PC-3 (cell line): ENCODE measurements at regions not wholly inside any gene's neighbourhood (a gene's known extent, or its start where the extent isn't known, plus 50 kb on each side); places are given as distances from the start of the nearest gene placed in this dataset.

Experiments
- ATAC-seq: fragments of 200-7000 bp; cut with Tn5 transposase; 2 replicates; pipeline ENCODE4 v1.9.1; 2020; ENCODE audit warnings: mild to moderate bottlenecking, moderate library complexity
- BruUV-seq: library from RNA; stranded (reverse); fragments of 400-500 nt; replicated peaks from 2 replicates; lab custom pipeline; 2021; lab: Mats Ljungman, UMichigan
- CTCF ChIA-PET: fragments of 300-600 bp; sonication (Branson Sonifier 250); formaldehyde crosslinking; loops from one replicate; lab custom pipeline; 2022; ENCODE audit warnings: antibody characterized with exemption; lab: Charles Lee
- POLR2A ChIA-PET: fragments of 300-600 bp; sonication (Branson Sonifier 250); formaldehyde crosslinking; loops from one replicate; lab custom pipeline; 2022; ENCODE audit warnings: antibody characterized with exemption; ENCODE audit not compliant: unreplicated experiment; lab: Charles Lee
- DNase-seq: peaks from one replicate; pipeline ENCODE4 v3.0.0-alpha.2; 2015
- H2AFZ ChIP-seq: fragments of 300-600 bp; sonication (generic); 2 replicates; pipeline ENCODE4 v1.6.0; 2016; ENCODE audit warnings: antibody characterized with exemption, low read length
- H3F3A ChIP-seq: fragments of 300-600 bp; sonication (generic); one replicate; pipeline ENCODE4 v1.6.0; 2017; ENCODE audit warnings: antibody characterized with exemption, low read length, control low read depth, mild to moderate bottlenecking; ENCODE audit not compliant: unreplicated experiment
- H3K27ac ChIP-seq: fragments of 300-600 bp; sonication (generic); 2 replicates; pipeline ENCODE4 v1.5.1; 2016; ENCODE audit warnings: mild to moderate bottlenecking, low read length
- H3K27me3 ChIP-seq: fragments of 300-600 bp; sonication (generic); 2 replicates; pipeline ENCODE4 v1.6.1; 2016; ENCODE audit warnings: low read length, mixed read lengths
- H3K36me3 ChIP-seq: fragments of 300-600 bp; sonication (generic); 2 replicates; pipeline ENCODE4 v1.6.1; 2016; ENCODE audit warnings: low read depth, mixed run types, low read length, mixed read lengths
- H3K4me1 ChIP-seq: fragments of 300-600 bp; sonication (generic); 2 replicates; pipeline ENCODE4 v1.5.1; 2016; ENCODE audit warnings: low read length; ENCODE audit not compliant: insufficient read depth
- H3K4me2 ChIP-seq: fragments of 300-600 bp; sonication (generic); 2 replicates; pipeline ENCODE4 v1.6.0; 2016; ENCODE audit warnings: low read length
- H3K4me3 ChIP-seq: fragments of 300-600 bp; sonication (generic); 2 replicates; pipeline ENCODE4 v1.5.1; 2016; ENCODE audit warnings: mild to moderate bottlenecking, low read length, mixed read lengths
- H3K79me2 ChIP-seq: fragments of 300-600 bp; sonication (generic); 2 replicates; pipeline ENCODE4 v1.6.1; 2017; ENCODE audit warnings: low read length, mixed read lengths
- H3K9ac ChIP-seq: fragments of 300-600 bp; sonication (generic); 2 replicates; pipeline ENCODE4 v1.6.0; 2016; ENCODE audit warnings: mild to moderate bottlenecking, low read length
- H3K9me2 ChIP-seq: fragments of 300-600 bp; sonication (generic); replicated peaks from 2 replicates; pipeline ENCODE4 v1.6.1; 2016; ENCODE audit warnings: mixed run types, low read length, mixed read lengths
- H3K9me3 ChIP-seq: fragments of 300-600 bp; sonication (generic); 2 replicates; pipeline ENCODE4 v1.6.1; 2016; ENCODE audit warnings: low read length, mixed read lengths
- H4K20me1 ChIP-seq: fragments of 300-600 bp; sonication (generic); 2 replicates; pipeline ENCODE4 v1.6.1; 2016; ENCODE audit warnings: low read length, mixed read lengths
- CTCF ChIP-seq: fragments of 300-600 bp; sonication (generic); conservative IDR thresholded peaks from 2 replicates; pipeline ENCODE4 v1.5.1; 2017; ENCODE audit warnings: antibody characterized with exemption, low read depth, mild to moderate bottlenecking, low read length
- EZH2 ChIP-seq: fragments of 300-600 bp; sonication (generic); IDR thresholded peaks from one replicate; pipeline ENCODE4 v1.6.1; 2017; ENCODE audit warnings: antibody characterized with exemption, mild to moderate bottlenecking, low read length; ENCODE audit not compliant: unreplicated experiment
- EZH2phosphoT487 ChIP-seq: fragments of 300-600 bp; sonication (generic); IDR thresholded peaks from 2 replicates; pipeline ENCODE4 v1.6.1; 2018; ENCODE audit warnings: mild to moderate bottlenecking, antibody characterized with exemption, low read length, borderline replicate concordance
- intact Hi-C: fragments of 100-400 bp; cut with micrococcal nuclease; formaldehyde crosslinking; loops from 2 replicates; pipeline ENCODE4 v1.9.0; 2023

GRCh38 chr7:9958486-9958885 lies 1015.2 kb upstream of the PHF14 start:
- ChIA-PET POLR2A (no interaction called here), CTCF (no interaction called here)
- no peaks in the 10 kb centered on the region for H3K27me3 ChIP-seq
- ATAC-seq, result no peak
- no peak overlapping the region for H3K9ac ChIP-seq
- no peak overlapping the region for H3K27ac ChIP-seq
- H3K36me3 ChIP-seq, result no peaks in the 10 kb centered on the region
- no TSS peak for BruUV-seq
- no peak for DNase-seq
- H4K20me1 ChIP-seq, result no peaks in the 10 kb centered on the region
- H3K4me2 ChIP-seq, result no peak overlapping the region
- no peaks in the 10 kb centered on the region for H3K4me1 ChIP-seq
- H3K9me2 ChIP-seq, result no peaks in the 10 kb centered on the region
- TF ChIP-seq EZH2, result no peak
- no peak for TF ChIP-seq CTCF
- no peak for TF ChIP-seq EZH2phosphoT487
- no peaks in the 10 kb centered on the region for H3K9me3 ChIP-seq
- no peak overlapping the region for H3K4me3 ChIP-seq
- H3K79me2 ChIP-seq, result no peaks in the 10 kb centered on the region
- intact Hi-C loops, result no loop called here
- H2AFZ ChIP-seq, result no peak overlapping the region
- H3F3A ChIP-seq, result no peaks in the 10 kb centered on the region

GRCh38 chr7:9960460-9960859 lies 1013.2 kb upstream of the PHF14 start:
- Histone ChIP-seq H3K9ac (no peak overlapping the region), H2AFZ (no peak overlapping the region), H3K9me3 (no peaks in the 10 kb centered on the region), H3K79me2 (no peaks in the 10 kb centered on the region), H3K27ac (no peak overlapping the region), H3K36me3 (no peaks in the 10 kb centered on the region), H3K9me2 (no peaks in the 10 kb centered on the region), H3K4me1 (no peaks in the 10 kb centered on the region), H3F3A (no peaks in the 10 kb centered on the region), H3K4me3 (no peak overlapping the region), H4K20me1 (no peaks in the 10 kb centered on the region), H3K4me2 (no peak overlapping the region), H3K27me3 (no peaks in the 10 kb centered on the region)
- POLR2A ChIA-PET, result no interaction called here
- intact Hi-C loops, result no loop called here
- ATAC-seq (no peak), DNase-seq (no peak)
- CTCF ChIA-PET, result no interaction called here
- no peak for TF ChIP-seq CTCF
- no peak for TF ChIP-seq EZH2phosphoT487
- TF ChIP-seq EZH2, result no peak
- no TSS peak for BruUV-seq

- ChIA-PET CTCF (no interaction called here), POLR2A (no interaction called here)
- no peak overlapping the region for H3K4me2 ChIP-seq
- ATAC-seq (no peak), DNase-seq (no peak)
- H3K9me3 ChIP-seq, result no peaks in the 10 kb centered on the region
- no peaks in the 10 kb centered on the region for H4K20me1 ChIP-seq
- intact Hi-C loops, result no loop called here
- no peak overlapping the region for H2AFZ ChIP-seq
- no TSS peak for BruUV-seq
- H3K27ac ChIP-seq, result no peak overlapping the region
- H3K27me3 ChIP-seq, result no peaks in the 10 kb centered on the region
- no peaks in the 10 kb centered on the region for H3F3A ChIP-seq
- no peak overlapping the region for H3K9ac ChIP-seq
- TF ChIP-seq EZH2, result no peak
- no peak for TF ChIP-seq EZH2phosphoT487
- no peak for TF ChIP-seq CTCF
- no peaks in the 10 kb centered on the region for H3K36me3 ChIP-seq
- no peaks in the 10 kb centered on the region for H3K79me2 ChIP-seq
- no peaks in the 10 kb centered on the region for H3K9me2 ChIP-seq
- no peak overlapping the region for H3K4me3 ChIP-seq
- H3K4me1 ChIP-seq, result no peaks in the 10 kb centered on the region
These were observed 1012.3 kb upstream of the PHF14 start for GRCh38 chr7:9961161-9961922.
